ENCODE measurements at regions not wholly inside any gene's neighbourhood (a gene's known extent, or its start where the extent isn't known, plus 50 kb on each side); places are given as distances from the start of the nearest gene placed in this dataset.

- TF ChIP-seq CTCF (IDR thresholded peaks at IDR 0.05) (no peak), POLR2A (IDR thresholded peaks at IDR 0.05) (no peak)
These were observed 211.3 kb downstream of the AUH start for GRCh38 chr9:91150273-91150997.
